Lower leg skin (tissue), 4 donors: ENCODE measurements at regions not wholly inside any gene's neighbourhood (a gene's known extent, or its start where the extent isn't known, plus 50 kb on each side); places are given as distances from the start of the nearest gene placed in this dataset.

Source experiments
- DNase-seq, 2 donors: peaks; one replicate each; pipeline ENCODE4 v3.0.0-alpha.2; 2019; ENCODE audit warnings: low spot score in 2 of 2
- H3K4me3 ChIP-seq: fragments of 200-600 bp; sonication (generic); 2 replicates; pipeline ENCODE4 v1.5.1; 2017; ENCODE audit warnings: mild to moderate bottlenecking, low read depth; ENCODE audit not compliant: poor library complexity, severe bottlenecking
- CTCF ChIP-seq, 3 donors: fragments of 450-650 bp; IDR thresholded peaks; one replicate each; pipeline ENCODE4 v1.5.1; 2016; ENCODE audit warnings: antibody characterized with exemption in 3 of 3, mild to moderate bottlenecking in 3 of 3, moderate library complexity in 2 of 3
- POLR2A ChIP-seq, 2 donors: fragments of 450-650 bp; IDR thresholded peaks; one replicate each; pipeline ENCODE4 v1.6.1; 2016 to 2017; ENCODE audit warnings: antibody characterized with exemption in 2 of 2, mild to moderate bottlenecking in 1 of 2, moderate library complexity in 1 of 2
- WGBS, 2 donors: methylation state at CpG; one replicate each; pipeline ENCODE4 v1.1.5; 2018; 5-methylcytosine and 5-hydroxymethylcytosine counted together
- intact Hi-C: fragments of 100-400 bp; cut with DNase I; formaldehyde crosslinking; loops from one replicate; pipeline ENCODE4 v1.15.0; 2023; ENCODE audit warnings: low total_unique reads

GRCh38 chr12:14314801-14315200, 50.7 kb upstream of the ATF7IP start:
- TF ChIP-seq CTCF (IDR thresholded peaks at IDR 0.05) = no peak
- no peak for TF ChIP-seq POLR2A (IDR thresholded peaks at IDR 0.05)
- 82 to 93% methylated on average over 6 of the region's 6 CpGs for WGBS, 2 donors
- no peak for DNase-seq
- H3K4me3 ChIP-seq = no peak overlapping the region
- intact Hi-C loops = no loop called here

- intact Hi-C loops = no loop called here
- H3K4me3 ChIP-seq = no peak overlapping the region
- no peak for TF ChIP-seq CTCF (IDR thresholded peaks at IDR 0.05)
- no peak for TF ChIP-seq POLR2A (IDR thresholded peaks at IDR 0.05)
- DNase-seq = no peak
These were observed 50.0 kb upstream of the ATF7IP start for GRCh38 chr12:14315501-14315900.
